ENCODE measurements at regions not wholly inside any gene's neighbourhood (a gene's known extent, or its start where the extent isn't known, plus 50 kb on each side); places are given as distances from the start of the nearest gene placed in this dataset.

- no peak for TF ChIP-seq CTCF (IDR thresholded peaks at IDR 0.05)
- no peak for TF ChIP-seq POLR2A (IDR thresholded peaks at IDR 0.05)
Observed at GRCh38 chr15:95096651-95097050, 865.3 kb downstream of the MCTP2 start.

Measured in body of pancreas (tissue), 4 donors.